Stimulated activated CD8-positive, alpha-beta memory T cell treated with anti-CD3 and anti-CD28 coated beads, Interleukin-15, amount 100 ng/mL, for 24 hours (primary cell): ENCODE measurements at regions not wholly inside any gene's neighbourhood (a gene's known extent, or its start where the extent isn't known, plus 50 kb on each side); places are given as distances from the start of the nearest gene placed in this dataset.

ENCODE experiments used
- DNase-seq: peaks from one replicate; pipeline ENCODE4 v3.0.0-alpha.2; 2020; ENCODE audit warnings: low read depth

DNA sequence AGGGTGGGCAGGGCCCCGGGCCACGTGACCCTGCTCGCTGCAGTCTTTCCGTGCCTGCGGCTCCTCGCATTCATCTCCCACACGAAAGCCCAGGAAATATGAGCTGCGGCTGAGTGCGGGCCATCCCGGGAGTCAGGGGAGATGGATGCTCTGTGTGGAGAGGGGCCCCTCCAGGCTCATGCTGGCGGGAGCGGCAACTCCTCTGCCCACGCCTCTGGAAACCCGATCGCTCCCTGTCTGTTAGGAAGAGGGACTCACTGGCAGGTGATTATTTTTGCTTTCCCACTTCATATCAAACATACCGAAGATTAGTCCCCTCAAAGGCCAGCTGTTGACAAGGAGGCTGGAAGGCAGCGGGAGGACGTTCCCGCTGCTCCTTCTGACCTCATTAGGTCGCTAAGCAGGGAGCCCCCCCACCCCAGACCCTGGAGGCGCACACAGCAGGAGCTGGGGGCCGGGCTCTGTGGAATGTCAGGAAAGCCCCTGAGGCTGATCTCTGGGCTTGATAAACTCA, 228.5 kb downstream of the FOXL1 start:
- DNase-seq = no peak

GRCh38 chr16:86808863-86809444, 230.6 kb downstream of the FOXL1 start:
- no peak for DNase-seq

DNA sequence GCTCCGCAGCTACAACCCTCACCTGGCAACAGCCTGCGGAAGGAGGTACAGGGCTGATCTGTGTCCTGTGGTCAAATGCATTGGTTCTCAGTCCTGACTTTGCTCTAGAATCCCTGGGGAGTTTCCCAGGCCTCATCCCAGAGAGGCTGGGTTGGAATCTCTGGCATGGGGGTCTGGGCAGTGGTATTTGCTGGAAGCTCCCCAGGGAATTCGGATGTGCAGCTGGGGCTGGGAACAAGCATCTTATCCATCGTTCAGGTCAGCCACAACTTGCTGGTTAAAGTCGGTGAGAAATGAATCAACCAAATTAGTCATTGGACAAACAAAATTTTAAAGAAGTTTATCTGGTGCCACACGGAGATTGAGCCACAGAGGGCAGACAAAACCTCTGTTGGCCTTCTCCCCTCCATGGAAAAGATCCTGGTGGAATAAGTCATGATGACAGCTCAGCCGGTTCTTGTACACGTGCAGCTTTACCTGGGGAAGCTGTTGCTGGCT, 231.2 kb downstream of the FOXL1 start:
- DNase-seq = no peak

- DNase-seq = no peak
These were observed 231.7 kb downstream of the FOXL1 start for GRCh38 chr16:86810062-86810461.

DNA sequence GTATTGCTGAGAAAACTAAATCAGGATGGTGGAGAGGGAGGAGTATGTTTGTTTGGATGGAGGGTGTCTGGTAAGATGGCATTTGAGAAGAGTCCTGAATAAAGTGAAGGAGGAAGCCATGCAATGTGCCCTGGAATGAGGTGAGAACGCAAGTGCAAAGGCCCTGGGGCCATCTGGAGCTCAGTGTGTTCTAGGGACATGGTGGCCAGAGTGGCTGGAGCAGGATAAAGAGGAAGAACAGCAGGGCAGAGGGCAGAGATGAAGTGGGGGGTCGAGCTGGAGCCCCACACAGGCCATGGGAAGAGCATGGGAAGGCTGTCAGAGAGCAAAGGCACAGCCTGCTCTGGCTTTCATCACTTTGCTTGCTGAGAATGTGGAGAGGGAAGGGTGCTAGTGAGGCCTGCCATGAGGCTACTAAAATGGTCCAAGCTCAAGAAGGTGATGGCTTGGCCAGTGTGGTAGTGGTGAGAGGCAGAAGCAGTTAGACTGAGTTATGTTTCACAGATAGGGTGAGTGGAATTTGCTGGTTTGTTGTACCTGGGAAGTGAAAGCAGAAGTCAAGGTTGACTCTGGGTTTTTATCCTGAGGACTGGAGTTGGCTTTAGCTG, 234.1 kb downstream of the FOXL1 start:
- no peak for DNase-seq

DNA sequence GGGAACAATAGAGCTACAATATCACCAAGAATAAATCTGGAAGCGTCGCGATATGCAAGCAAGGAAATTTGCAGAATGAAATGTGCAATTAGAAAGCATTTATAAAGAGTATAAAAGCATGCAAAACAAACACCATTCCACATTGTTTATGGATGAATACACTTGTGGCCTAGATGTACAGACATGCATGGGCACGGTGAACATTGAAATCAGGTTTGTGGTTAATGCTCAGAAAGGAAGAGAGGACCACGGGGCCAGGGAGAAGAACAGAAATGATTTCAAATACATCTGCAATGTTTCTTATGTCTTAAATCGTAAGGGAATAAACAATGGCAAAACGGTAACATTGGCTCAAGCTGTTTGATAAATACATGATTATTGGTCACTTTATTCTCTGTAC, 235.9 kb downstream of the FOXL1 start:
- no peak for DNase-seq

DNA sequence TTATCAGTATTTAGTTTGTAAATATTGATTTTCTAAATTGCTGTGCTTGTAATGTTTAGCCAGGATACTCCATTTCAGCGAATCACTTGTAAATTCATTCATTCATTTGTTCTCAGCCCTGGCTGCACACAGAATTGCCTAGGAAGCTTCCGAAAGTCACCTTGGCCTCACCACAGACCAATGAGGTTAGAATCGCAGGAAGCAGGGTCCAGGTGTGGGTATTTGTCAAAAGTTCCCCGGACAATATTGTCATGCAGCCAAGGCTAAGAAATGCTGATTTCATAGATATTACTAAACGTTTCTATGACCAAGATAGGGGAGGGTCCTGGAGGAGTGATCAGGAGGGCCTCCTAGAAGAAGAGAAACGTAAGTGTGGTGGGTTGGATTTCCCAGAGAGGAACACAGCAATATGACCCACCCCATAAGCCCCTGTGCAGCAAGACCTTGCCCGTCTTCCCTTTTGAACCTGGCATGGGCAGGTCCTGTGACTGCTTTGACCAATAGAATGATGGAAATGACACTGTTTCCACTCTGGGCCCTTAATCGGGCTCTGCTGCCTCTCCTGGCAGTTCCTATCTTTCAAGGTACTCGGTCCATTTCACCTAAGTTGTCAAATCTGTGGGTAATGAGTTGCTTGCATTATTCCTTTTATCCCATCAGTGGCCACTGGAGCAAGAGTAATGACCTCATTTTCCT, 238.7 kb downstream of the FOXL1 start:
- DNase-seq = no peak

GRCh38 chr16:86818671-86819532, 240.6 kb downstream of the FOXL1 start:
- no peak for DNase-seq

DNA sequence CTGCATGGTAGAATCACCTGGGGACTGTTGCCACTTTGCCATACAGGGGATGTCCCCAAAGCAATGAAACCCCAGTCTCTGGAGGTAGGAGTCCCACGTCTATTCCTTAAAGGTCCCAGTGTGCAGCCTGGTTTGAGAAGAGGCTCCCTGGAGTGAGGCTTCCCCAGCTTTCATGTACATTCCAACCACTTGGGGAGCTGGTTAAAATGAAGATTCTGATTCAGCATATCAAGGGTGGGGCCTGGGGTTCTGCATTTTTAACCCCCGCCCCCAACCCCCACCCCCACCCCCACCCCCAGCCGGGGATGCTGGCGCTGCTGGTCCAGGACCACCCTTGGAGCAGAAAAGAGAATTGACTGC, 241.2 kb downstream of the FOXL1 start:
- DNase-seq = no peak

GRCh38 chr16:86821895-86822294, 243.5 kb downstream of the FOXL1 start:
- DNase-seq = no peak

DNA sequence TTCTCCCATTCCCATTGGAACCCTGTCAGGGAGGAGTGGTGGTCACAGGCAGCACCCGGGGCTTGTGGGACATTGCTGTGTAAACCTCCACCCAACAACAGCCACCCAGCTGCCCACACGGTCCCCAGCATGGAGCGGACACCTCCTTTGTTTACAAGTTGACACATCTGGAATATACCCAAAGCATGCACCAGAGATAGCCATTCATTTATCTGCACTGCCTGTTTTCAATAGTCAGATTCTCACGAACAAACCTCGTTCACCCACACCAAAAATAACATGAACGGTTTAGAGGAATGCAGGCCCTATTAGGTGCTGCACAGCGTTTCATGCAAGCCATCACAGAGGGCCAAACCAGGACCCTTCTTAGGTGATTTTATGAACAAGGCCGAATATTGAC, 244.8 kb downstream of the FOXL1 start:
- DNase-seq = no peak

- no peak for DNase-seq
These were observed 245.7 kb downstream of the FOXL1 start for GRCh38 chr16:86823888-86824671.

GRCh38 chr16:86824751-86825296, 246.5 kb downstream of the FOXL1 start:
- no peak for DNase-seq

- DNase-seq = no peak
These were observed 247.3 kb downstream of the FOXL1 start for GRCh38 chr16:86825631-86826030.

DNA sequence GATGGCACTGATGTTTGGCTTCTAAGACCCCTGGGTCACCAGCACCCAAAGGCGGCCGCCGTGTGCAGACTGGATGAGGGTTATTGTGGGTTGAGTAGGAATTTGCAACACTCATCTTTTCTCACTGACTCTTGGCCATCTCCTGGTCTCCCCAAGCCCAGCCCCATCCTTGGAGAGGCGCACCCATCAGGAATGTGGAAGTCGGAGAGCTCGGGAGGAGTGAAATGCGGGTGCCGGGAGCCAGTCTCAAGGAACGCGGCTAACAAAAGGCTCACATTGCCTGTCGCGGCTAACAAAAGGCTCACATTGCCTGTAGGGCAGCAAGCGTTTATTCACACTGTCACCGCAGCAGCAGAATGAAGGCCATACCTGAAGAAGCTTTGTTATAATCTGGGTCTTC, 248.6 kb downstream of the FOXL1 start:
- no peak for DNase-seq

DNA sequence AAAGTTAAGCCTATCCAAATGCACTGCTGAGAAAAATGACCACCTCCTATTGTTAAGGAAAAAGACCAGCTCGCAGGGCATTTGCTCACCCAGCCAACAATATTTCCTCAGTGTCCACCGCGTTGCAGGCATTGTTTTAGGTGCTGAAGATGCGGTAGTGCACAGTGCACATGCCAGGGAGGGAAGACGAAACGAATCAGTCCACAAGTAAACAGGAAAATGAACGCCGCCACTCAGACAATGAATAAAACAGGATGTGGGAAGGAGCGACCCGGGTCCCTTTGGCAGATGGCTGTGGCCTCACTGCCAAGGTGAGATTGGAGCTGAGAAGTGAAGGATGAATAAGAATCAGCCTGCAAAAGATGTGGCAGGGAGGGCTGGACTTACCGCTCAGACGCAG, 249.2 kb downstream of the FOXL1 start:
- DNase-seq = no peak

GRCh38 chr16:86828202-86828601, 249.9 kb downstream of the FOXL1 start:
- no peak for DNase-seq

- no peak for DNase-seq
These were observed 250.3 kb downstream of the FOXL1 start for GRCh38 chr16:86828653-86829052.

DNA sequence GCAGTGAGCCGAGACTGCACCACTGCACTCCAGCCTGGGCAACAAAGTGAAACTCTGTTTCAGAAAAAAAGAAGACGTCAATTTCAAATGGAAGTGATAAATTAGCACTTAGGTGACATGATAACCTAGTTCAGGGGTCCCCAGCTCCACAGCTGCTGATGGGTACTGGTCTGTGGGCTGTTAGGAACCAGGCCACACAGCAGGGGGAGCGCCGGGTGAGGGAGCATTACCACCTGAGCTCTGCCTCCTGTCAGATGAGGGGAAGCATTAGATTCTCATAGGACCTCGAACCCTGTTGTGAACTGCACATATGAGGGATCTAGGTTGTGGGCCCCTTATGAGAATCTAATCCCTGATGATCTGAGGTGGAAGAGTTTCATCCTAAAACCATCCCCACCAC, 253.0 kb downstream of the FOXL1 start:
- DNase-seq = no peak

GRCh38 chr16:86833136-86833535, 254.8 kb downstream of the FOXL1 start:
- DNase-seq = no peak

- no peak for DNase-seq
These were observed 256.2 kb downstream of the FOXL1 start for GRCh38 chr16:86834451-86835035.
